K562 (cell line): ENCODE measurements at regions not wholly inside any gene's neighbourhood (a gene's known extent, or its start where the extent isn't known, plus 50 kb on each side); places are given as distances from the start of the nearest gene placed in this dataset.

ENCODE experiments used
- ATAC-seq: fragments of 200-7000 bp; cut with Tn5 transposase; 3 replicates; pipeline ENCODE4 v1.9.1; 2020; ENCODE audit warnings: moderate library complexity
- BruUV-seq: library from RNA; stranded (reverse); fragments of 400-500 nt; replicated peaks from 2 replicates; lab custom pipeline; 2021; lab: Mats Ljungman, UMichigan
- CTCF ChIA-PET: fragments of 300-600 bp; formaldehyde crosslinking; extraction: SDS; loops from one replicate; lab custom pipeline; 2021; ENCODE audit warnings: low intra/inter-chr PET ratio; lab: Yijun Ruan, JAX
- POLR2A ChIA-PET: fragments of 300-600, 350-650 bp; sonication (Branson Sonifier 250); formaldehyde crosslinking; extraction: SDS; loops from one replicate; lab custom pipeline; 2021; ENCODE audit warnings: antibody characterized with exemption, inconsistent platforms; lab: Yijun Ruan, JAX
- DNase-seq, 4 experiments: peaks; one replicate each; pipeline versions ENCODE4 v3.0.0 to v3.0.0-alpha.2; 2011 to 2018; ENCODE audit warnings: low spot score in 3 of 4, mixed read lengths in 3 of 4; ENCODE audit errors: extremely low read depth in 1 of 4
- FAIRE-seq: peaks from 2 replicates; lab custom pipeline; 2011; peaks lifted over from hg19 to GRCh38; lab: Jason Lieb, UNC
- H2AFZ ChIP-seq: 2 replicates; pipeline ENCODE4 v1.6.0; 2011; ENCODE audit warnings: low read depth, low read length, control low read depth, inconsistent platforms
- H3K27ac ChIP-seq: fragments of 200-600 bp; 3 replicates; pipeline ENCODE4 v1.8.0; 2011; ENCODE audit warnings: low read depth, mild to moderate bottlenecking, control low read depth, inconsistent platforms, low read length, moderate library complexity, mixed read lengths; ENCODE audit errors: extremely low read depth
- H3K27me3 ChIP-seq, 2 experiments: fragments of 300-600 bp in 1 of 2; 2 replicates in 1 of 2; 3 replicates in 1 of 2; pipeline versions ENCODE4 v1.6.0 to v1.8.0; 2011; ENCODE audit warnings: inconsistent platforms in 2 of 2, low read length in 2 of 2, mild to moderate bottlenecking in 1 of 2, mixed read lengths in 1 of 2, moderate library complexity in 1 of 2; ENCODE audit not compliant: control insufficient read depth in 2 of 2, insufficient read depth in 2 of 2
- H3K36me3 ChIP-seq: fragments of 300-600 bp; 3 replicates; pipeline ENCODE4 v1.8.0; 2011; ENCODE audit warnings: mild to moderate bottlenecking, low read length, inconsistent platforms; ENCODE audit not compliant: control insufficient read depth, insufficient read depth
- H3K4me1 ChIP-seq, 2 experiments: fragments of 200-600 bp in 1 of 2; replicated peaks in 1 of 2; 2 replicates in 1 of 2; 3 replicates in 1 of 2; pipeline versions ENCODE4 v1.5.1 to v1.8.0; 2011; ENCODE audit warnings: inconsistent platforms in 2 of 2, low read length in 2 of 2, mild to moderate bottlenecking in 1 of 2, mixed read lengths in 1 of 2, moderate library complexity in 1 of 2; ENCODE audit not compliant: control insufficient read depth in 2 of 2, insufficient read depth in 2 of 2
- H3K4me2 ChIP-seq: 2 replicates; pipeline ENCODE4 v1.6.1; 2011; ENCODE audit warnings: low read length, control low read depth, inconsistent platforms, mixed read lengths; ENCODE audit not compliant: insufficient read depth
- H3K4me3 ChIP-seq: fragments of 200-600 bp; sonication (generic), shearing (Covaris generic); 2 replicates; pipeline ENCODE4 v1.5.1; 2016; ENCODE audit warnings: control low read depth, inconsistent platforms
- H3K79me2 ChIP-seq: fragments of 200-600 bp; 3 replicates; pipeline ENCODE4 v1.8.0; 2011; ENCODE audit warnings: low read length, inconsistent platforms; ENCODE audit not compliant: control insufficient read depth, insufficient read depth
- H3K9ac ChIP-seq, 2 experiments: 2 replicates each; pipeline versions ENCODE4 v1.6.0 to v1.6.1; 2011; ENCODE audit warnings: low read depth in 2 of 2, low read length in 2 of 2, control low read depth in 1 of 2, inconsistent platforms in 1 of 2, mild to moderate bottlenecking in 1 of 2, mixed read lengths in 1 of 2; ENCODE audit not compliant: insufficient read depth in 1 of 2
- H3K9me1 ChIP-seq: one replicate; pipeline ENCODE4 v1.6.0; 2011; ENCODE audit warnings: inconsistent platforms, mild to moderate bottlenecking, low read length, moderate library complexity; ENCODE audit not compliant: control insufficient read depth, insufficient read depth
- H3K9me3 ChIP-seq: replicated peaks from 2 replicates; pipeline ENCODE4 v1.5.1; 2011; ENCODE audit warnings: low read depth, low read length, inconsistent platforms; ENCODE audit not compliant: control insufficient read depth, insufficient read depth
- H4K20me1 ChIP-seq: replicated peaks from 2 replicates; pipeline ENCODE4 v1.6.1; 2011; ENCODE audit warnings: low read length, inconsistent platforms, mixed read lengths; ENCODE audit not compliant: control insufficient read depth, insufficient read depth
- ATF7 ChIP-seq: fragments of 450-650 bp; IDR thresholded peaks from 2 replicates; pipeline ENCODE4 v1.7.1; 2014; ENCODE audit warnings: mild to moderate bottlenecking, moderate library complexity
- CCNT2 ChIP-seq: IDR thresholded peaks from 2 replicates; pipeline ENCODE4 v1.6.1; 2011; ENCODE audit warnings: borderline replicate concordance, low read depth, mild to moderate bottlenecking, moderate library complexity, mixed read lengths, low read length; ENCODE audit not compliant: insufficient read length; ENCODE audit errors: extremely low read depth
- PBX2 ChIP-seq, 2 experiments: IDR thresholded peaks in 1 of 2; conservative IDR thresholded peaks in 1 of 2; 2 replicates each; pipeline ENCODE4 v1.6.1; 2016; ENCODE audit warnings: low read depth in 2 of 2, mild to moderate bottlenecking in 1 of 2, missing compliant biosample characterization in 1 of 2, missing genetic modification characterization in 1 of 2, moderate library complexity in 1 of 2
- POU5F1 ChIP-seq: fragments of 150-350 bp; IDR thresholded peaks from 2 replicates; pipeline ENCODE4 v1.6.1; 2014; ENCODE audit warnings: borderline replicate concordance, low read length, low read depth, mild to moderate bottlenecking; ENCODE audit not compliant: partially characterized antibody
- SFPQ ChIP-seq: fragments of 200-400 bp; formaldehyde crosslinking; IDR thresholded peaks from 2 replicates; pipeline ENCODE4 v1.6.1; 2017; ENCODE audit warnings: mild to moderate bottlenecking, low read depth, low read length, moderate library complexity
- ZFP91 ChIP-seq: sonication (generic); formaldehyde crosslinking; IDR thresholded peaks from 2 replicates; pipeline ENCODE4 v1.8.0; 2022; ENCODE audit warnings: mild to moderate bottlenecking, missing genetic modification reagents
- WGBS: fragments of 100-300 bp; shearing (Covaris generic); methylation state at CpG from one replicate; pipeline ENCODE4 v1.1.6; 2016; ENCODE audit warnings: low coverage, mixed read lengths; ENCODE audit not compliant: insufficient coverage; ENCODE audit errors: missing lambda C conversion rate; 5-methylcytosine and 5-hydroxymethylcytosine counted together
- in situ Hi-C: fragments of 300-500 bp; cut with MboI; formaldehyde crosslinking; loops from 4 replicates; pipeline ENCODE4 v1.15.0; 2018; ENCODE audit warnings: inconsistent platforms, mixed read lengths
- intact Hi-C: fragments of 100-400 bp; cut with micrococcal nuclease; formaldehyde crosslinking; loops from 2 replicates; pipeline ENCODE4 v1.14.2; 2022

- ChIA-PET POLR2A (no interaction called here), CTCF (no interaction called here)
- Histone ChIP-seq H3K27ac (no peak overlapping the region), H3K27me3 (no peaks in the 10 kb centered on the region), H2AFZ (no peak overlapping the region), H3K4me3 (no peak overlapping the region), H3K9ac (no peak overlapping the region), H4K20me1 (no peaks in the 10 kb centered on the region), H3K36me3 (no peaks in the 10 kb centered on the region), H3K79me2 (no peaks in the 10 kb centered on the region), H3K9me3 (no peaks in the 10 kb centered on the region), H3K4me1 (no peaks in the 10 kb centered on the region), H3K4me2 (no peak overlapping the region), H3K9me1 (no peaks in the 10 kb centered on the region)
- in situ Hi-C loops, result no loop called here
- ATAC-seq, result no peak
- no peak for DNase-seq
- no peak for FAIRE-seq
- BruUV-seq, result no TSS peak
- TF ChIP-seq ZFP91 (CRISPR knock-in tag), result no peak
- TF ChIP-seq ATF7, result no peak
- TF ChIP-seq CCNT2, result no peak
- 0% methylated on average over 1 of the region's 2 CpGs for WGBS
- intact Hi-C loops, result no loop called here
Observed at GRCh38 chr14:42554091-42554490, 947.4 kb downstream of the LRFN5 start.

- Histone ChIP-seq H3K27me3 (no peaks in the 10 kb centered on the region), H3K27ac (no peak overlapping the region), H3K79me2 (no peaks in the 10 kb centered on the region), H3K4me1 (no peaks in the 10 kb centered on the region), H3K9ac (no peak overlapping the region), H3K9me3 (no peaks in the 10 kb centered on the region), H3K9me1 (no peaks in the 10 kb centered on the region), H3K4me2 (no peak overlapping the region), H2AFZ (no peak overlapping the region), H4K20me1 (no peaks in the 10 kb centered on the region), H3K36me3 (no peaks in the 10 kb centered on the region), H3K4me3 (no peak overlapping the region)
- ATAC-seq (no peak), FAIRE-seq (no peak), DNase-seq (no peak)
- ChIA-PET POLR2A (no interaction called here), CTCF (no interaction called here)
- TF ChIP-seq POU5F1 (no peak), PBX2 (CRISPR knock-in tag; IDR thresholded peaks at IDR 0.05; ENCODE audit: low read depth) (no peak), PBX2 (tag; conservative IDR thresholded peaks at IDR 0.05; ENCODE audit: low read depth) (no peak), SFPQ (no peak)
- no TSS peak for BruUV-seq
- in situ Hi-C loops (no loop called here), intact Hi-C loops (no loop called here)
Observed at GRCh38 chr14:42550310-42550709, 943.6 kb downstream of the LRFN5 start.
